Epithelial cell of prostate (primary cell): ENCODE measurements at regions not wholly inside any gene's neighbourhood (a gene's known extent, or its start where the extent isn't known, plus 50 kb on each side); places are given as distances from the start of the nearest gene placed in this dataset.
"Not testable (repeated sequence)": the region's sequence is repeated elsewhere in the genome, so short reads cannot be mapped to it uniquely, and the experiment has no call there.

Experiments
- DNase-seq: peaks from one replicate; pipeline ENCODE4 v3.0.0-alpha.2; 2011; ENCODE audit warnings: low read depth, low spot score
- H3K27ac ChIP-seq: fragments of 450-650 bp; 2 replicates; pipeline ENCODE4 v1.5.1; 2017; ENCODE audit warnings: mild to moderate bottlenecking

DNA sequence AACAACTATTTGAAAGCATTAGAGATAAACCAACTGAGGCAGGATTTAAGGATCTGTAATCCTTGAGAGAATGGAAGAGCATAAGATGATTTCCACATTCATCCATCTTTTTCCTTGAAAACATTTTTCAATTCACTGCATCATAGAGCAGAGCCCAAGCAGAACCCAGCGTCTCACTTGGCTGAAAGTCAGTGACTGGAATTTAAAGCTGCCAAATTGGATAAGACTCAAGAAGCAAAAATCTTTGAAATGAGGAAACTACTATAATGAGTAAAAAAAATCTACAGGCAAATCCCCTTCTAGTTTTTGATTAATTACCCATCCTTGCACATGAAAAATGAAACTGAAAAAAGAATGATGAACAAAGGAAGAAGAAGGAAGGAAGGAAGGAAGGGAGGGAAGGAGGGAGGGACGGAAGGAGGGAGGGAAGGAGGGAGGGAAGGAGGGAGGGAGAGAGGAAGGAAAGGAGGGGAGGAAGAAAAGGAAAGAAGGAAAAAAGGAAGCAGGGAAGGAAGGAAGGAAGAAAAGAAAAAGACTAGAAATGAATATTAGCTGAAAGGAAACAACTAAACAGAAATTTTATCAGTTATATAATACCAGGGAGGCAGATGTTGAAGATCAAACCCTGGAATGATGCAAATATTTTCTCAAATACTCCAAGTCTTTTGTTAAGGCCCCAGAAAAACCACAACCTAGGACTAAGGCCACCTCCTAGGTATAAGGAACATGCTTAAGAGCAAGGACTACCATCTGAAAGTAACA is 336.3 kb upstream of the MAGI2 start:
- no peak overlapping the region for H3K27ac ChIP-seq
- no peak for DNase-seq

DNA sequence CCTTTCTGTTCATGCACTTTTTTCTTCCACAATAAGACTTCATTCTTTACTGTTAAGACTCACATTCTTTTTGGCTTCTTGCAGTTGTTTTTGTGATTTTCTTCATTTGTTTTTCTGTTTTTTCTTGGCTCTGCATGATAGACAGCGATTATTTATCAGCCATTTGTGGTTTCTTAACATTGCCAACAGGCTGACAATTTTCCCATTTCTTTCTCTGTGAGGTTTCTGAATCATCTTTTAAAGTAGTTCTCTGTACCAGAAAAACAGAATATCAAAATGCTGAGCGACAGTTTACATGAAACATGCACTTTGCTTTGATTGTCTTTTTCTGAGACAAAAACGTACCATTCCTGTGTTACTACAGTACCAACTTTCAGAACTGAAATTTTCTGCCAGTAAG is 334.2 kb upstream of the MAGI2 start:
- no peak for DNase-seq
- no peak overlapping the region for H3K27ac ChIP-seq

DNA sequence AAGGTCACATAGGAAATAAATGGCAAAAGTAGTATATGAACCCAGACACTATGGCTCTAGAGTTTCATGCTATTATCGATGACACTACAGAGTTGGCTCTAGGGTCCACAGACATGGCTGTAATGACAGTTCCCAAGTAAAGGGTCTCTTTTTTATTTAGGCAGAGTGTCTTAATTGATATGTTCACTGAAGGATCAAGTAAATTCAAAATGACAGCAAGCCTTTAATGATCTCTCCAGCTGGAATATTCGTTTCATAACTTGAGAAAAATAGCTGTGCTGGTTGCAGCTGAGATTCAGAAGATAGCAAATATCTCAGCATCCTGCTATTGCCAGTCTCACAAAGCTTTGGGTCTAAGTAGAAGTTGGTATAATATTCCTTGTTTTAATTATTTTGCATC is 333.6 kb upstream of the MAGI2 start:
- H3K27ac ChIP-seq: no peak overlapping the region
- no peak for DNase-seq

DNA sequence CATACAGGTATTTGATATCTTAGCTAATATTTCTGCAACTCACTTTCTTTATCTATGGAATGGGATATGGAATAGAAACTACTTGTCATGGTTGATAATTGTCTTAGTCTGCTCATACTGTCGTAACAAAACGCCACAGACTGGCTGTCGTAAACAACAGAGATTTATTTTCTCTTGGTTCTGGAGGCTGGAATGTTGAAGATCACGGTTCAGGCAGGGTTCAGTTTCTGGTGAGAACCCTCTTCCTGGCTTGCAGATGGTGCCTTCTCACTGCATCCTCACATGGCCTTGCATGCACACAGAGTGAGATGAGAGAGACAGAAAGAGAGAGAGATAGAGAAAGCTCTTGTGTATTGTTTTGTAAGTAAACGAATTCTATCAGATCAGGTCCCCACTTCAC is 332.7 kb upstream of the MAGI2 start:
- H3K27ac ChIP-seq: no peak overlapping the region
- DNase-seq: no peak

DNA sequence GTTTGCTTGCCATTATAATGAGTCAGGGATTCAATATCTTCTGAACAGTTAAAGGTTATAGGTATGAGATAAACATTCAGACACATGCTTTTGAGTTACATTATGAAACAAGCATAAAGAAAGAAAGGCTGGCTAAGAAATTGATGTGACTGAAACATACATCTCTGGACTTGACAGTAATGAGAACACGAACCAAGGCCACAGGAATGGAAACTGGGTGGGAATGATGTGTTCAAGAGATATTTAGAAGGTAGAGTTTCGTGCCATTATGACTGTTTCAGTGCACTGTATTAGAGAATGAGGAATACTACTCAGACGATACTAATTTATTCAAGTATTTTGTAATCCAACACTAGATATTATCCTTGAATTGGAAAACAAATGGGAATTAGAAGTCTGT is 332.1 kb upstream of the MAGI2 start:
- no peak overlapping the region for H3K27ac ChIP-seq
- DNase-seq: no peak

DNA sequence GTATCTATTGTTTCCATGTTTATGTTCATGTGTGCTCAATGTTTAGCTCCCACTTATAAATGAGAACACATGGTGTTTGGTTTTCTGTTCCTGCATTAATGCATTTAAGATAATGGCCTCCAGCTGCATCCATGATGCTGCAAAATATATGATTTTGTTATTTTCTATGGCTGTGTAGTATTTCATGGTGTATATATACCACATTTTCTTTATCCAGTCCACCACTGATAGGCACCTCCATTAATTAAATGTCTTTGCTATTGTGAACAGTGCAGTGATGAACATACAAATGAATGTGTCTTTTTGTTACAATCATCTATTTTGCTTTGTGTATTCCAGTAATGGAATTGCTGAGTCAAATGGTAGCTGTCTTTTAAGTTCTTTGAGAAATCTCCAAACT is 329.4 kb upstream of the MAGI2 start:
- no peak overlapping the region for H3K27ac ChIP-seq
- no peak for DNase-seq

DNA sequence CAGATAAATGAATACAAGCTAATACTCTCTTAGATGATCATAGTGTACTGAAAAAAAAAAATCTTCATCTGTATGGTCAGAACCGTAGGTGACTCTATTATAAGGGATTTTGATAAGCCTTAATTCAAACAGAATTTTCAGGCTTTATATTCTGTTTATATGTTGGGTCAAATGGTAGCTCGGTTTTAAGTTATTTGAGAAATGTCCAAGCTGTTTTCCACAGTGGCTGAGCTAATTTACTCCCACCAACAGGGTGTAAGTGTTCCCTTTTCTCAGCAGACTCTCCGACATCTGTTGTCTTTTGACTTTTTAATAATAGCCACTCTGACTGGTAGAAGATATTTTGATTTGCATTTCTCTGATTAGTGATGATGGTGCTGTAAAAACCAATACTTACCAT is 328.8 kb upstream of the MAGI2 start:
- no peak for DNase-seq
- no peak overlapping the region for H3K27ac ChIP-seq

DNA sequence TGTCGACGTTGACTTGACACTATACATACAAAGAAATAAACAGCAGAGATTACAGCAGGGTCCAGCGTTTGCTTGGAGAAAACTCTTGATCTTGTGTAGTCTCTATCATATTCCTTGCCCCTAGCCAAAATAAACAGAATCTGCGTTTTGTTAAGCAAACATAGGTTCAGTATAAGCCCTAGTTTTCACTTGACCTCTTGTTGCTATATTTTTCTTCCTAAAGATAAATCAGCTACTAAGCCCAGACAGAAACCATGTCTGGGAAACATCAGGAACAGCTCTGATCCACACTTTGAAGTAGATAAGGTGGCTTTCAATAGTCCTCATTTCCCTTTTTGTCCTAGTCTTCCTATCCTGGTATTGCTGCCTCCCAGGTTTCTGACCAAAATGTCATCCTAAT is 328.2 kb upstream of the MAGI2 start:
- H3K27ac ChIP-seq: no peak overlapping the region
- DNase-seq: no peak

DNA sequence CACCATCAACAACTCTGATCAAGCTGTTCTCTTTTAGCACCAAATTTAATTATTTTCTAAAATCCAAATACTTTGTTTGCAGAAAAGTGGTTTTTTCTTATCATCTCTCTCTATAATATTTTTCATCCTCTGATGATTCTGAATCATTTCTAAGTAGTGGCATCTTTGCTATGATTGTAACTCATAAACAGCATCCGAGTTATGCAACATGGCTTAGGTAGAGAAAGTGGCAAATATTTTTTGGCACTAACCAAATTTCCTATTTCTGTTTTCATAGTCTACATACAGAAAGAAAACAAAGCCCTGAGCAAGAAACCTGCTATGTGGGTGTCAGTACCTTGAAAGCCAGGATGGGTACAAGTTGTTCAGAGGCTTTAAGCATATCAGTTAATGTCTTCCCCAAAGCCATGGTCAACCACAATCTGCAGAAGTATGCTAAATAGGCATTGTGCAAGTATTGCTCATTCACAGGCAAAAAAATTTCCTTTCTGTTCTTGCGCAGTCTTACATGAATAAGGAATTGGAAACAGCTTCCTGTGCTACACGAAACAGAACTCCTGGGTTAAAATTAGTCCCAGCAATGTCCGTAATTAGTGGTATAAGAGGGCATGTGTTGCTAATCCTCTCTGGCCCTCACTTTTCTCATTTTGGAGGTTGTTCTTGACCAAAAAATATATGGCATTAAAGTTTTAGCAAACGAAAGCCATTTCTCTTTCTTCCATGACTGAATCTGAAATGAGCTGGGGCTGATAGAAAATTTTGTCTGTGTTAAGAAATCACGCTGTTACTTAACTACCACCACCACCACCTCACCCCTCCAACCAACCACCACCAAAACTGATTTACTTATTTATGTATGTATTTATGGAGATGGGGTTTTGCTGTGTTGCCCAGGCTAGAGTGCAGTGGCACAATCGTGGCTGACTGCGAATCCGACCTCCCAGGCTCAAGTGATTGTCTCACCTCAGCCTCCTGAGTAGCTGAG is 325.6 kb upstream of the MAGI2 start:
- H3K27ac ChIP-seq: no peak overlapping the region
- DNase-seq: peak; percentile 16

DNA sequence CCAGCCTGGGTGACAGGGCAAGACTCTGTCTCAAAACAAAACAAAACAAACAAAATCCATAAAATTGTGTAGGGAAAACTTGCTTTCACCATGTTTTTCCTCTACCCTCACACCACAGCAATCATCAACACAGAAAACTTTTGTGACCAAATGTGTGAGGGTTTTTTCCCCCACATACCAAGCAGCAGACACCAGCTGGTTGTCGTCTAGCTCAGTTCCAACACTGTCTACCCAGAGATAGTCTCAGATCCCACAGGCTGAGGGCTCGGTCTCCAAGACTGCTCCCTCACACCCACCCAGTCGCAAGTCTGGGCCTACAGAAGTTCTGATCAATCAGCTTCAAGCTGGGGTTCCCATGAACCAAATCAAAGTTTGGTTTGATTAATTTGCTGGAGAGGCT is 322.4 kb upstream of the MAGI2 start:
- DNase-seq: no peak
- H3K27ac ChIP-seq: no peak overlapping the region

DNA sequence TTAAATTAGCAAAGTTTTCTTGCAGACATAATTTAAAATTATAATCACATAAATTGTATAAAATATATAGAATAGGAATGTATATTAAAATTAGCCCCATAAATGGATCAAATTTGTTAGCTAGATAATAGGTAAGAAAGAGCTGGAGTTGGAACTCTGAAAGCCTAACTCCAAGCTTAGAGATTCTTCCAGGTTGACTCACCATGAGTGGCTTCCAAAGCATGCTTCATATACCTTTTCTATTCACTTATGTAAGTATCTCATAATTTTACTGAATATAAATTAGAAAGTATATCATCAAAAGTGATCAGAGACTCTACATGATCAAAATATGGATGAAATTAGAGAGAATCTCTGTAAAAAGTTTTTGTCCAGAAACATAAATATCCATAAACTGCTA is 320.7 kb upstream of the MAGI2 start:
- no peak for DNase-seq
- H3K27ac ChIP-seq: no peak overlapping the region

DNA sequence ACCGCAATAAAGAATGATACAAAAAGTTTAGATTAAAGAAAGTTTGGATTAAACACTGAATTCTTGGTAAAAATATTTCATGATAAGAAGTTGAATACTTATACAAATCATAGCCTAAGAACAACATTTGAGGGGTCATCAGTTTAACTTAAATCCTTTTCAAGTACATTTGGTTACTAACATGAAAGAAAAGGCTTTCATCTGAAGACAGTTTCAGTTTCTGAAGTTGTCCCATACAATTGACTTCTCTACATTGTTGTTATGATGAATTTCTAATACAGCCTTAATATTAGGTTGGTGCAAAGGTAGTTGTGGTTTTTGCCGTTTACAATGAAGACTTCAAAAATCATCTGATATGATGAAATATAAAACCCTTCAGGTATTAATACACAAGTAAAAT is 317.5 kb upstream of the MAGI2 start:
- no peak for DNase-seq
- no peak overlapping the region for H3K27ac ChIP-seq

DNA sequence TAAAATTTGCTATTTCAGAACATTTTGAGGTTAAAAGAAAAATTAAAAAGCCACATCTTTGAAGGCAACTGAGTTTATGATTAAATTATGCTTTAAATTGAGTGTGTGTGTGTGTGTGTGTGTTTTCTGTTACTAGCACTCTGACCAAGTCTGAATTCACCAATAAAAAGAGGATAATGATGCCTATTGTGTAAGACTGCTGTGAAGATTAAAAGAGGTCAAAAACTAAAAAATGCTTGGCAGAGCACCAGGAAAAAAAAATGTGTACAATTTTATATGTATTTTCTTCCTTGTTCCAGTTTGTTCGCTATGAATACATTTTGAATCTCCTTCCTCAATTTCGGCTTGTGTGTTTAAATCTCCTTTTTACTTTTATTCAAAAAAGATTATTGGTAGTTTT is 316.6 kb upstream of the MAGI2 start:
- no peak for DNase-seq
- no peak overlapping the region for H3K27ac ChIP-seq

DNA sequence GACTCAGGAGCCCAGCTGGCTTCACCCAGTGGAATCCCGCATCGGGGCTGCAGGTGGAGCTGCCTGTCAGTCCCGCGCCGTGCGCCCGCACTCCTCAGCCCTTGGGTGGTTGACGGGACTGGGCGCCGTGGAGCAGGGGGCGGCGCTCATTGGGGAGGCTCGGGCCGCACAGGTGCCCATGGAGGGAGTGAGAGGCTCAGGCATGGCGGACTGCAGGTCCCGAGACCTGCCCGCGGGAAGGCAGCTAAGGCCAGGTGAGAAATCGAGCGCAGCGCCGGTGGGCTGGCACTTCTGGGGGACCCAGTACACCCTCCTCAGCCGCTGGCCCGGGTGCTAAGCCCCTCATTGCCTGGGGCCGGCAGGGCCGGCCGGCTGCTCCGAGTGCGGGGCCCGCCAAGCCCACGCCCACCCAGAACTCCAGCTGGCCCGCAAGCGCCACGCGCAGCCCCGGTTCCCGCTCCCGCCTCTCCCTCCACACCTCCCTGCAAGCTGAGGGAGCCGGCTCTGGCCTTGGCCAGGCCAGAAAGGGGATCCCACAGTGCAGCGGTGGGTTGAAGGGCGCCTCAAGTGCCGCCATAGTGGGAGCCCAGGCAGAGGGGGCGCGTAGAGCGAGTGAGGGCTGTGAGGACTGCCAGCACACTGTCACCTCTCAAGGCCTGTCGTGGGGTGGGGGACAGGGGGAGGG is 314.6 kb upstream of the MAGI2 start:
- not testable (repeated sequence) for DNase-seq, H3K27ac ChIP-seq

DNA sequence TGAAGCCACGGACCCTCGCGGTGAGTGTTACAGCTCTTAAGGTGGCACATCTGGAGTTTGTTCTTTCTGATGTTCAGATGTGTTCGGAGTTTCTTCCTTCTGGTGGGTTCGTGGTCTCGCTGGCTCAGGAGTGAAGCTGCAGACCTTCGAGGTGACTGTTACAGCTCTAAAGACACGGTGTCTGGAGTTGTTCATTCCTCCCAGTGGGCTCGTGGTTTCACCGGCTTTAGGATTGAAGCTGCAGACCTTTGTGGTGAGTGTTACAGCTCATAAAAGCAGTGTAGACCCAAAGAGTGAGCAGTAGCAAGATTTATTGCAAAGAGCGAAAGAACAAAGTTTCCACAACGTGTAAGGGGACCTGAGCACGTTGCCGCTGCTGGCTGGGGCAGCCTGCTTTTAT is 313.7 kb upstream of the MAGI2 start:
- DNase-seq, H3K27ac ChIP-seq: not testable (repeated sequence)

DNA sequence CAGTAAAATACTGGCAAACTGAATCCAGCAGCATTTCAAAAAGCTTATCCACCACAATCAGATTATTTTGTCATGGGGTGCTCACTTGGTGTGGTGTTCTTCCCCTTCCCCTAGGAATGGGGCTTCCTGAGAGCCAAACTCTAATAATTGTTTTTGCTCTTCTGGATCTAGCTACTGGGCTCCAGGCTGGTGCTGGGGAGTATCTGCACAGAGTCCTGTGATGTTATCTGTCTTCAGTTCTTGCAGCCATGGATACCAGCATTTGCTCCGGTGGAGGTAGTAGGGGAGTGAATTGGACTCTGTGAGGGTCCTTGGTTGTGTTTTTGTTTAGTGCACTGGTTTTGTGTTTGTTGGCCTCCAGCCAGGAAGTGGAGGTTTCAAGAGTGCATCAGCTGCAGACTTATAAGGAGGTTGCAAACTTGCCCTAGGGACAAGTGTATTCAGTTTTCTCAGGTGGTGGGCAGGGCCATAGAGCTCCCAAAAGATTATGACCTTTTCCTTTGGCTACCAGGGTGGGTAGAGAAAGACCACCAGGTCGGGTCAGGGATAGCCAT is 308.5 kb upstream of the MAGI2 start:
- DNase-seq: no peak
- H3K27ac ChIP-seq: no peak overlapping the region

DNA sequence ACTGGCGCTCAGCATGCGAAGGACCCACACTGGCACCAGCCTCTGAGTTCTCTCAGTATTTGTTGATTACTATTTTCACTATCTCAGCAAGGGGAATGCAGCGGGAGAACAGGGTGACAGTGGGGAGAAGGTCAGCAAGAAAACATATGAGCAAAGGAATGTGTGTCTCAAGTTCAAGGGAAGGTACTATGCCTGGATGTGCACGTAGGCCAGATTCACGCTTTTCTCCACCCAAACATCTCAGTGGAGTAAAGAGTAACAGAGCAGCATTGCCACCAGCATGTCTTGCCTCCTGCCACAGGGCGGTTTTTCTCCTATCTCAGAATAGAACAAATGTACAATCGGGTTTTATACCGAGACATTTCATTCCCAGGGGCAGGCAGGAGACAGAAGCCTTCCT is 297.5 kb upstream of the MAGI2 start:
- not testable (repeated sequence) for DNase-seq, H3K27ac ChIP-seq

DNA sequence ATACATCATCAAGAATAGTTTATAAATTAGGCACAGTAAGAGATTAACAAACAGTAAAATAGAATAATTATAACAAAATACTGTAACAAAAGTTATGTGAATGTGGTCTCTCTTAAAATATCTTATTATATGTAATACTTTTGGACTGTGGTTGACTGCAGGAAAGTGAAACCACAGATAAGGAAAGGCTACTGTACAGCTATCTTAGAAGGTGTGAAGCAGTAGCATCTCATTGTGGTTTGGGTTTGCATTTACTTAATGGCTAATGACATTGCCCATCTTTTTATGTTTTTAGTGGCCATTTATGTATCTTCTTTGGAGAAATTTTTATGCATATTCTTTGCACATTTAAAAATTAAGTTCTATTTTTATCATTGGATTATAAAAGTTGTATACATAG is 296.4 kb upstream of the MAGI2 start:
- DNase-seq: no peak
- no peak overlapping the region for H3K27ac ChIP-seq

DNA sequence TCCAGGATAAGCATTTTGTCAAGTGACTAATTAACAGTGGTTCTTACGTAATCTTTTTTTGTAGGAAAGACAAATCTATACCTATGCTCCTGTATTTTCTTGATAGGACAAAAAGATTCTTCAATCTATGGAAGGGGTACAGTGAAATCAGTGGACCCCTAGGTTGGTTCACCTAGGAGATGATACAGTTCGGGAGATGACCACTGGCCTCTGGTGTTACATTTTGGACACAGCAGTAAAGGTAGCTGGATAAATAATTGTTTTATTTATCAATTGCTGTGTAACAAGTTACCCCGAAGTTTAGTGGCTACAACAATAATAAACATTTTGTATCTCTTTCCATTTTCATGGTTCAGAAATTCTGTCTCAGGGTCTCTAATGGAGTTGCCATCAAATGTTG is 288.2 kb upstream of the MAGI2 start:
- H3K27ac ChIP-seq: no peak overlapping the region
- no peak for DNase-seq

DNA sequence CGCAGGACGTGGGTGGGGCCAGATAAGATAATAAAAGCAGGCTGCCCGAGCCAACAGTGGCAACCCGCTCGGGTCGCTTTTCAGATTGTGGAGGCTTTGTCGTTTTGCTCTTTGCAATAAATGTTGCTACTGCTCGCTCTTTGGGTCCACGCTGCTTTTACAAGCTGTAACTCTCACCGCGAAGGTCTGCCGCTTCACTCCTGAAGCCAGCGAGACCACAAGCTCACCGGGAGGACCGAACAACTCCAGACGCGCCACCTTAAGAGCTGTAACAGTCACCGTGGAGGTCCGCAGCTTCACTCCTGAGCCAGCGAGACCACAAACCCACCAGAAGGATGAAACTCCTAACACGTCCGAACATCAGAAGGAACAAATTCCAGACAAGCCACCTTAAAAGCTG is 286.6 kb upstream of the MAGI2 start:
- no peak for DNase-seq

More for the DNA sequence above, 286.6 kb upstream of the MAGI2 start:
- no peak overlapping the region for H3K27ac ChIP-seq
